ENCODE measurements at regions not wholly inside any gene's neighbourhood (a gene's known extent, or its start where the extent isn't known, plus 50 kb on each side); places are given as distances from the start of the nearest gene placed in this dataset.

DNA sequence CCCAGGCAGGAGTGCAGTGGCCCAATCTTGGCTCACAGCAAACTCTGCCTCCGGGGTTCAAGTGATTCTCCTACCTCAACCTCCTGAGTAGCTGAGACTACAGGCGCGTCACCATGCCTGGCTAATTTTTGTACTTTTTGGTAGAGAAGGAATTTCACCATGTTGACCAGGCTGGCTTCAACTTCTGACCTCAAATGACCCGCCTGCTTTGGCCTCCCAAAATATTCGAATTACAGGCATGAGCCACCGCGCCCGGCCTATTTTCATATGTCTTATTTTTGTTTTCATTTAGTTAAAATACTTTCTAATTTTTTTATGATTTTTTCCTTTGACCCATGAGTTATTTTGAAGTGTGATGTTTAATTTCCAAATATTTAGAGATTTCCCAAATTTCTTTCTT is 143.6 kb upstream of the VRK1 start:
- TF ChIP-seq, protein P1, sequence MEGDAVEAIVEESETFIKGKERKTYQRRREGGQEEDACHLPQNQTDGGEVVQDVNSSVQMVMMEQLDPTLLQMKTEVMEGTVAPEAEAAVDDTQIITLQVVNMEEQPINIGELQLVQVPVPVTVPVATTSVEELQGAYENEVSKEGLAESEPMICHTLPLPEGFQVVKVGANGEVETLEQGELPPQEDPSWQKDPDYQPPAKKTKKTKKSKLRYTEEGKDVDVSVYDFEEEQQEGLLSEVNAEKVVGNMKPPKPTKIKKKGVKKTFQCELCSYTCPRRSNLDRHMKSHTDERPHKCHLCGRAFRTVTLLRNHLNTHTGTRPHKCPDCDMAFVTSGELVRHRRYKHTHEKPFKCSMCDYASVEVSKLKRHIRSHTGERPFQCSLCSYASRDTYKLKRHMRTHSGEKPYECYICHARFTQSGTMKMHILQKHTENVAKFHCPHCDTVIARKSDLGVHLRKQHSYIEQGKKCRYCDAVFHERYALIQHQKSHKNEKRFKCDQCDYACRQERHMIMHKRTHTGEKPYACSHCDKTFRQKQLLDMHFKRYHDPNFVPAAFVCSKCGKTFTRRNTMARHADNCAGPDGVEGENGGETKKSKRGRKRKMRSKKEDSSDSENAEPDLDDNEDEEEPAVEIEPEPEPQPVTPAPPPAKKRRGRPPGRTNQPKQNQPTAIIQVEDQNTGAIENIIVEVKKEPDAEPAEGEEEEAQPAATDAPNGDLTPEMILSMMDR (IDR thresholded peaks at IDR 0.05; ENCODE audit: insufficient read depth, low read length, poor library complexity, severe bottlenecking), result no peak
- no peak for TF ChIP-seq EZH2phosphoT487 (conservative IDR thresholded peaks at IDR 0.05; ENCODE audit: low read length)

All from SU-DHL-6 (cell line).